Adrenal gland (tissue), 9 donors: ENCODE measurements at regions not wholly inside any gene's neighbourhood (a gene's known extent, or its start where the extent isn't known, plus 50 kb on each side); places are given as distances from the start of the nearest gene placed in this dataset.
A peak's percentile ranks its signal among the peaks of the same experiment; 100 is the strongest.

ENCODE experiments used
- DNase-seq, 7 donors: peaks; one replicate each; pipeline ENCODE4 v3.0.0-alpha.2; 2019 to 2020
- H3K27ac ChIP-seq, 5 donors: fragments of 200-600 bp; sonication (generic) in 4 of 5; 1 replicate in 3 of 5; 2 replicates in 2 of 5; pipeline versions ENCODE4 v1.5.1 to v1.8.0; 2016 to 2020; ENCODE audit warnings: mild to moderate bottlenecking in 1 of 5
- H3K27me3 ChIP-seq: fragments of 200-600 bp; 2 replicates; pipeline ENCODE4 v1.8.0; 2021
- H3K36me3 ChIP-seq, 2 donors: fragments of 200-600 bp; replicated peaks in 1 of 2; 1 replicate in 1 of 2; 2 replicates in 1 of 2; pipeline versions ENCODE4 v1.5.1 to v1.8.0; 2018 to 2022
- H3K4me1 ChIP-seq, 2 donors: fragments of 200-600 bp; replicated peaks in 1 of 2; 1 replicate in 1 of 2; 2 replicates in 1 of 2; pipeline versions ENCODE4 v1.5.1 to v1.8.0; 2018 to 2021
- H3K4me3 ChIP-seq, 4 donors: fragments of 200-600 bp; sonication (generic) in 3 of 4; one replicate each; pipeline ENCODE4 v1.5.1; 2016 to 2018
- H3K9me3 ChIP-seq, 3 donors: fragments of 200-600 bp; sonication (generic) in 1 of 3; replicated peaks in 1 of 3; 1 replicate in 2 of 3; 2 replicates in 1 of 3; pipeline versions ENCODE4 v1.5.1 to v1.8.0; 2016 to 2021
- CTCF ChIP-seq, 6 experiments: fragments of 450-650 bp in 4 of 6; fragments of 200-600 bp in 2 of 6; sonication (generic) in 1 of 6; IDR thresholded peaks; 1 replicate in 5 of 6; 2 replicates in 1 of 6; pipeline versions ENCODE4 v1.5.1 to v1.8.0; 2016 to 2021; ENCODE audit warnings: antibody characterized with exemption in 6 of 6, mild to moderate bottlenecking in 2 of 6, moderate library complexity in 1 of 6
- POLR2A ChIP-seq, 2 donors: fragments of 450-650 bp; IDR thresholded peaks; one replicate each; pipeline ENCODE4 v1.6.1; 2017; ENCODE audit warnings: antibody characterized with exemption in 2 of 2, mild to moderate bottlenecking in 2 of 2, moderate library complexity in 1 of 2
- WGBS, 4 donors: extraction: QIAGEN DNeasy Blood & Tissue Kit in 2 of 4; methylation state at CpG; one replicate each; pipeline versions ENCODE4 v1.1.5 to v1.1.7; 2013 to 2017; 5-methylcytosine and 5-hydroxymethylcytosine counted together
- intact Hi-C, 2 donors: fragments of 100-400 bp; cut with DNase I; formaldehyde crosslinking; loops; one replicate each; pipeline versions ENCODE4 v1.14.1 to v1.15.0; 2022 to 2023
- donor health status: healthy with polysubstance abuse.
- donor health status: Bipolar disorder and iron deficiency.
- donor health status: DM: yes; HTN: yes; CAD: no.
- donor health status: DM: no; HTN: no; CAD: no.
- donor health status: DM: no; HTN: no; CAD: no.

GRCh38 chr11:95296621-95297025, 65.6 kb upstream of the SESN3 start:
- intact Hi-C loops: no loop called here
- H3K27ac ChIP-seq: peak overlapping the region in 1 of 5 donors; percentile 7
- 29 to 51% (median 45%) methylated on average over 6 of the region's 6 CpGs for WGBS, 4 donors

GRCh38 chr11:95296165-95296564, 65.2 kb upstream of the SESN3 start:
- no peaks in the 10 kb centered on the region for H3K9me3 ChIP-seq
- peaks cover 8 to 39% of the 10 kb centered on the region in 2 donors for H3K4me1 ChIP-seq
- no peak for TF ChIP-seq POLR2A (IDR thresholded peaks at IDR 0.05)
- no peak for TF ChIP-seq CTCF (IDR thresholded peaks at IDR 0.05)
- no peak overlapping the region for H3K4me3 ChIP-seq
- DNase-seq: peak in 6 of 7 donors; percentile 44 to 79 (median 50)
- intact Hi-C loops: no loop called here
- peak overlapping the region in 2 of 5 donors; percentile 7 to 23 for H3K27ac ChIP-seq
- H3K27me3 ChIP-seq: no peaks in the 10 kb centered on the region
- H3K36me3 ChIP-seq: no peaks in the 10 kb centered on the region

More at GRCh38 chr11:95296621-95297025, 65.6 kb upstream of the SESN3 start:
- peaks cover 8 to 39% of the 10 kb centered on the region in 2 donors for H3K4me1 ChIP-seq
- peak in 6 of 7 donors; percentile 38 to 63 (median 43) for DNase-seq
- H3K36me3 ChIP-seq: no peaks in the 10 kb centered on the region
- no peak overlapping the region for H3K4me3 ChIP-seq
- TF ChIP-seq CTCF (IDR thresholded peaks at IDR 0.05) (no peak), POLR2A (IDR thresholded peaks at IDR 0.05) (no peak)
- H3K9me3 ChIP-seq: no peaks in the 10 kb centered on the region
- no peaks in the 10 kb centered on the region for H3K27me3 ChIP-seq

- TF ChIP-seq CTCF (IDR thresholded peaks at IDR 0.05) (no peak), POLR2A (IDR thresholded peaks at IDR 0.05) (no peak)
- Histone ChIP-seq H3K4me1 (peaks cover 8 to 39% of the 10 kb centered on the region in 2 donors), H3K27ac (peak overlapping the region in 2 of 5 donors; percentile 7 to 23), H3K9me3 (no peaks in the 10 kb centered on the region), H3K4me3 (no peak overlapping the region), H3K27me3 (no peaks in the 10 kb centered on the region), H3K36me3 (no peaks in the 10 kb centered on the region)
- 76 to 80% (median 77%) methylated on average over 8 of the region's 8 CpGs for WGBS, 4 donors
- no peak for DNase-seq
- intact Hi-C loops: no loop called here
These were observed 64.6 kb upstream of the SESN3 start for GRCh38 chr11:95295382-95296149.

GRCh38 chr11:95294701-95295100, 63.7 kb upstream of the SESN3 start:
- no peaks in the 10 kb centered on the region for H3K27me3 ChIP-seq
- no peak overlapping the region for H3K4me3 ChIP-seq
- H3K9me3 ChIP-seq: no peaks in the 10 kb centered on the region
- 79 to 94% (median 90%) methylated on average over 1 of the region's 1 CpG for WGBS, 4 donors
- H3K27ac ChIP-seq: no peak overlapping the region
- no peak for DNase-seq
- H3K4me1 ChIP-seq: peaks cover 8 to 39% of the 10 kb centered on the region in 2 donors
- no peak for TF ChIP-seq CTCF (IDR thresholded peaks at IDR 0.05)
- no peak for TF ChIP-seq POLR2A (IDR thresholded peaks at IDR 0.05)
- no peaks in the 10 kb centered on the region for H3K36me3 ChIP-seq
- intact Hi-C loops: no loop called here
